ENCODE measurements at regions not wholly inside any gene's neighbourhood (a gene's known extent, or its start where the extent isn't known, plus 50 kb on each side); places are given as distances from the start of the nearest gene placed in this dataset.

GRCh38 chr21:35953597-35953996 is 106.7 kb downstream of the SETD4 start (continued):
- no peak for TF ChIP-seq ZBTB40 (IDR thresholded peaks at IDR 0.05)
- TF ChIP-seq ZBTB40 (CRISPR knock-in tag; IDR thresholded peaks at IDR 0.05): no peak; the same call in 1 of the 2 replicates
- TF ChIP-seq RAD21 (CRISPR knock-in tag; IDR thresholded peaks at IDR 0.05): no peak
- no peak for TF ChIP-seq ZNF552 (CRISPR knock-in tag; IDR thresholded peaks at IDR 0.05; ENCODE audit: borderline replicate concordance)
- TF ChIP-seq GRHL1 (CRISPR knock-in tag; conservative IDR thresholded peaks at IDR 0.05): no peak
- TF ChIP-seq PLSCR1 (CRISPR knock-in tag; IDR thresholded peaks at IDR 0.05; ENCODE audit: borderline replicate concordance): no peak
- no peak for TF ChIP-seq IKZF4 (CRISPR knock-in tag; IDR thresholded peaks at IDR 0.05; ENCODE audit: borderline replicate concordance, low read depth, not compliant biosample characterization)
- peak; percentile 68; the same call in 1 of the 2 replicates for TF ChIP-seq HOXA3 (CRISPR knock-in tag; IDR thresholded peaks at IDR 0.05)
- peak; percentile 88 for TF ChIP-seq ZGPAT (CRISPR knock-in tag; IDR thresholded peaks at IDR 0.05)
- TF ChIP-seq SP5 (CRISPR knock-in tag; IDR thresholded peaks at IDR 0.05; ENCODE audit: borderline replicate concordance, low read depth): 0 out of 2 replicates have a peak, but pooled peaks have one; percentile 55
- TF ChIP-seq RCOR2 (CRISPR knock-in tag; IDR thresholded peaks at IDR 0.05): peak; percentile 93
- no peak for TF ChIP-seq ZNF567 (CRISPR knock-in tag; IDR thresholded peaks at IDR 0.05; ENCODE audit: borderline replicate concordance)
- TF ChIP-seq HES4 (CRISPR knock-in tag; IDR thresholded peaks at IDR 0.05; ENCODE audit: borderline replicate concordance): no peak
- TF ChIP-seq MZF1 (CRISPR knock-in tag; IDR thresholded peaks at IDR 0.05; ENCODE audit: borderline replicate concordance): no peak
- TF ChIP-seq ZFP36L1 (CRISPR knock-in tag; IDR thresholded peaks at IDR 0.05): no peak
- TF ChIP-seq ZNF572 (CRISPR knock-in tag; IDR thresholded peaks at IDR 0.05): no peak
- no peak for TF ChIP-seq SMARCE1 (IDR thresholded peaks at IDR 0.05; ENCODE audit: borderline replicate concordance)
- peak; percentile 89 for TF ChIP-seq HNF4A (CRISPR knock-in tag; IDR thresholded peaks at IDR 0.05)
- TF ChIP-seq POLR2AphosphoS5 (IDR thresholded peaks at IDR 0.05; ENCODE audit: low read depth, low read length): no peak

All from HepG2 (cell line).